HepG2 (cell line): ENCODE measurements at regions not wholly inside any gene's neighbourhood (a gene's known extent, or its start where the extent isn't known, plus 50 kb on each side); places are given as distances from the start of the nearest gene placed in this dataset.

Experiments
- ATAC-seq: fragments of 200-7000 bp; cut with Tn5 transposase; 3 replicates; pipeline ENCODE4 v1.9.1; 2020; ENCODE audit warnings: mild to moderate bottlenecking, moderate library complexity
- BruUV-seq: library from RNA; stranded (reverse); fragments of 400-500 nt; replicated peaks from 2 replicates; lab custom pipeline; 2021; lab: Mats Ljungman, UMichigan
- CTCF ChIA-PET: fragments of 300-600 bp; formaldehyde crosslinking; extraction: SDS; loops from one replicate; lab custom pipeline; 2021; ENCODE audit warnings: low total read pairs, inconsistent platforms, low intra/inter-chr PET ratio; lab: Yijun Ruan, JAX
- POLR2A ChIA-PET: fragments of 350-600 bp; sonication (Branson Sonifier 250); formaldehyde crosslinking; loops from one replicate; lab custom pipeline; 2020; ENCODE audit warnings: antibody characterized with exemption, inconsistent platforms; lab: Yijun Ruan, JAX
- DNase-seq: peaks from one replicate; pipeline ENCODE4 v3.0.0-alpha.2; 2015; ENCODE audit warnings: low spot score
- FAIRE-seq: peaks from 3 replicates; lab custom pipeline; 2011; peaks lifted over from hg19 to GRCh38; lab: Jason Lieb, UNC
- H2AFZ ChIP-seq: one replicate; pipeline ENCODE4 v1.6.1; 2011; ENCODE audit warnings: low read length, inconsistent platforms
- H3K27ac ChIP-seq: fragments of 300-600 bp; 3 replicates; pipeline ENCODE4 v1.8.0; 2011; ENCODE audit warnings: mixed run types, mild to moderate bottlenecking, mixed read lengths, low read length, inconsistent platforms; ENCODE audit not compliant: insufficient read depth; ENCODE audit errors: extremely low read length
- H3K27me3 ChIP-seq, 2 experiments: fragments of 200-600 bp in 1 of 2; 2 replicates in 1 of 2; 3 replicates in 1 of 2; pipeline versions ENCODE4 v1.6.0 to v1.8.0; 2011; ENCODE audit warnings: low read length in 2 of 2, mild to moderate bottlenecking in 2 of 2, moderate library complexity in 2 of 2, inconsistent platforms in 1 of 2; ENCODE audit not compliant: insufficient read depth in 2 of 2, control insufficient read depth in 1 of 2
- H3K36me3 ChIP-seq, 2 experiments: fragments of 200-600 bp in 1 of 2; replicated peaks in 1 of 2; 2 replicates in 1 of 2; 3 replicates in 1 of 2; pipeline versions ENCODE4 v1.5.1 to v1.8.0; 2011; ENCODE audit warnings: low read length in 2 of 2, inconsistent platforms in 1 of 2; ENCODE audit not compliant: insufficient read depth in 2 of 2, control insufficient read depth in 1 of 2
- H3K4me1 ChIP-seq: 2 replicates; pipeline ENCODE4 v1.5.1; 2012; ENCODE audit warnings: low read length, inconsistent platforms; ENCODE audit not compliant: insufficient read depth
- H3K4me2 ChIP-seq: 2 replicates; pipeline ENCODE4 v1.6.0; 2011; ENCODE audit warnings: low read depth, low read length, inconsistent platforms
- H3K4me3 ChIP-seq, 3 experiments: fragments of 200-600 bp in 1 of 3; sonication (generic), shearing (Covaris generic) in 1 of 3; replicated peaks in 1 of 3; 2 replicates each; pipeline ENCODE4 v1.5.1; 2011 to 2016; ENCODE audit warnings: low read length in 3 of 3, inconsistent platforms in 2 of 3, low read depth in 2 of 3, mild to moderate bottlenecking in 2 of 3, control low read depth in 1 of 3, mixed read lengths in 1 of 3; ENCODE audit not compliant: insufficient read depth in 1 of 3
- H3K79me2 ChIP-seq: one replicate; pipeline ENCODE4 v1.6.1; 2011; ENCODE audit warnings: low read length, inconsistent platforms; ENCODE audit not compliant: insufficient read depth
- H3K9ac ChIP-seq: 2 replicates; pipeline ENCODE4 v1.6.0; 2011; ENCODE audit warnings: mild to moderate bottlenecking, low read depth, low read length, inconsistent platforms; ENCODE audit not compliant: insufficient read depth
- H3K9me3 ChIP-seq: 2 replicates; pipeline ENCODE4 v1.5.1; 2012; ENCODE audit warnings: mild to moderate bottlenecking, low read length
- H4K20me1 ChIP-seq: 2 replicates; pipeline ENCODE4 v1.6.0; 2011; ENCODE audit warnings: inconsistent platforms, mild to moderate bottlenecking, low read length, moderate library complexity; ENCODE audit not compliant: insufficient read depth
- ARID2 ChIP-seq: sonication (generic); formaldehyde crosslinking; IDR thresholded peaks from 2 replicates; pipeline ENCODE4 v1.8.1; 2022; ENCODE audit warnings: mild to moderate bottlenecking, missing genetic modification reagents, borderline replicate concordance
- BHLHE40 ChIP-seq: IDR thresholded peaks from 2 replicates; pipeline ENCODE4 v1.6.1; 2011; ENCODE audit warnings: low read length, improper control_type of control experiment
- DNMT1 ChIP-seq: sonication (generic); formaldehyde crosslinking; IDR thresholded peaks from 2 replicates; pipeline ENCODE4 v1.5.1; 2020; ENCODE audit warnings: mild to moderate bottlenecking, missing genetic modification reagents
- JUND ChIP-seq: sonication (generic); formaldehyde crosslinking; IDR thresholded peaks from 2 replicates; pipeline ENCODE4 v1.8.0; 2022; ENCODE audit warnings: mild to moderate bottlenecking, missing genetic modification reagents
- KLF15 ChIP-seq: sonication (generic); formaldehyde crosslinking; IDR thresholded peaks from 2 replicates; pipeline ENCODE4 v1.8.1; 2023; ENCODE audit warnings: borderline replicate concordance, mild to moderate bottlenecking, inconsistent platforms, missing genetic modification reagents, mixed read lengths
- REXO4 ChIP-seq: sonication (generic); formaldehyde crosslinking; IDR thresholded peaks from 2 replicates; pipeline ENCODE4 v1.8.0; 2022; ENCODE audit warnings: missing genetic modification reagents, mild to moderate bottlenecking, borderline replicate concordance
- ZNF891 ChIP-seq: sonication (generic); formaldehyde crosslinking; IDR thresholded peaks from 2 replicates; pipeline ENCODE4 v1.5.0; 2020; ENCODE audit warnings: mild to moderate bottlenecking, missing genetic modification reagents
- WGBS: methylation state at CpG from one replicate; pipeline ENCODE4 v1.1.6; 2017; ENCODE audit warnings: low lambda C conversion rate; 5-methylcytosine and 5-hydroxymethylcytosine counted together
- in situ Hi-C: cut with HindIII; loops from 2 replicates; pipeline ENCODE4 v1.10.0; 2017; ENCODE audit warnings: low pct_unique_long_range_greater_than_20kb; ENCODE audit not compliant: extremely low pct_ligation_motif_present
- intact Hi-C: fragments of 100-400 bp; cut with micrococcal nuclease; formaldehyde crosslinking; loops from one replicate; pipeline ENCODE4 v1.10.0; 2022; ENCODE audit not compliant: unreplicated experiment

DNA sequence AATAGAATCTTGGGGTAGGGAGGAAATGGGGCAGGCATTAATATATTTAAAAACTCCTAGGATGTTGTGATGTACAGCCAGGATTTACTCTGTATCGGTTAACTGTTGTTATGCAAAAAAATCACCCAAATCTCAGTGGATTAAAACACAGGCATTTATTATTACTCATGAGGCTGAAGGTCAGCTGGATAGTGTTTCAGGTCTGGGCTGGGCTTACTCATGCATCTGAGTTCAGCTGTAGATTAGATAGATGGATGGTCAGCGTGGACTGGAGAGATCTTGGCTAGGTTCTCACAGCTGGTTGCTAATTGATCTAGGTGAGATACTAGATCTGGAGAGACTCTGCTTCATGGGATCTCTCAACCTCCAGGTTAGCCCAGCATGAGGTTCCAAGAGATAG lies 131.4 kb downstream of the BTBD3 start (continued):
- no peak for TF ChIP-seq KLF15
- no peak for TF ChIP-seq JUND (CRISPR knock-in tag)

DNA sequence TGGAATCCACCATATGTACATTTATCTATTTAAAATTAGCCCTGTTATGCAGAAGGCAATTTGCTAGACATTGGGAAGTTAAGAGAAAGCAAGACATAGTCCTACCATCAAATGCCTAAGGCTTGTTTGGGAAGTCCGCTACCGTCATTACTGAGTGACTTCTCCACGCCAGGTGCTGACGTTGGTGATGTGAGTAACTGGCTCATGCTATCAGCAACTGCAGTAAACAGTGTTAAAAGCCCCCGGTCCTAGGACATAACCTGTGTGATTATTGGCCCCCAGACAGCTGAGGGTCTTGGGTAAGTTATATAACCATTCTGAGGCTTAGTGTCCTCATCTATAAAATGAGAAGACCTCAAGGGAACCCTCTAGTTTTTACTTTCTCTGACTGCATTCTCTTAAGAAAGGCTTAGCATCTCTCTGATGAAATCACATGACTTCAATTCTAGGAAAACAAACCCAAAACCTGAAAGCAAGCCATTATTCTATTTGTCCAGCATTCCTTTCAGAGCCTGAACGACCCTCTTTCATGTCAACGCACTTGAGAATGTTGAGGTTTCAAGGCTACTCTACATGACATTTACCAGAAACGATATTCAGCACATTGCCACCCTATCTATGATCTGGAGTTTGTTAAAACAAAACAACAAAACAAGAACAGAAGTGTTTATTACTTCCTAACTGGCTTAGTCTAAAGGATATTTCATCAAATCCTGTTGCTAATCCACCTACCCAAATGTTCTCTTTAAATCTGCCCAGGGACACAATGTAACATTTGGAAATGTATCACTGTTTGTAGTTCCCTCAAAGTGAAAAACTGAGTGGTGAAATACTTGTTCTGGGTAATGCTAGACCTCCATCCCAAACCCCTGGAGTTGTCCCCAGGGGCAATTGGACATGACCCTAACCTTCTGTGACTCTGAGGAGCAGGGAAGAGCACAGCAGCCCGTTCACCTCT lies 133.8 kb downstream of the BTBD3 start:
- no peak for ATAC-seq
- no peak for TF ChIP-seq BHLHE40
- no peak for TF ChIP-seq REXO4 (CRISPR knock-in tag)
- no peak for TF ChIP-seq DNMT1 (CRISPR knock-in tag)
- TF ChIP-seq, all 625 proteins: peak for 0
- Histone ChIP-seq H3K36me3 (no peaks in the 10 kb centered on the region), H3K9me3 (no peaks in the 10 kb centered on the region), H2AFZ (no peak overlapping the region), H3K79me2 (no peaks in the 10 kb centered on the region), H3K27ac (no peak overlapping the region), H3K4me1 (no peaks in the 10 kb centered on the region), H4K20me1 (no peaks in the 10 kb centered on the region), H3K27me3 (no peaks in the 10 kb centered on the region), H3K4me3 (no peak overlapping the region), H3K4me2 (no peak overlapping the region), H3K9ac (no peak overlapping the region)
- in situ Hi-C loops (no loop called here), intact Hi-C loops (no loop called here)
- DNase-seq = no peak
- CTCF ChIA-PET = no interaction called here
- 31% methylated on average over 9 of the region's 9 CpGs for WGBS
- POLR2A ChIA-PET = no interaction called here
- no peak for FAIRE-seq
- no TSS peak for BruUV-seq

DNA sequence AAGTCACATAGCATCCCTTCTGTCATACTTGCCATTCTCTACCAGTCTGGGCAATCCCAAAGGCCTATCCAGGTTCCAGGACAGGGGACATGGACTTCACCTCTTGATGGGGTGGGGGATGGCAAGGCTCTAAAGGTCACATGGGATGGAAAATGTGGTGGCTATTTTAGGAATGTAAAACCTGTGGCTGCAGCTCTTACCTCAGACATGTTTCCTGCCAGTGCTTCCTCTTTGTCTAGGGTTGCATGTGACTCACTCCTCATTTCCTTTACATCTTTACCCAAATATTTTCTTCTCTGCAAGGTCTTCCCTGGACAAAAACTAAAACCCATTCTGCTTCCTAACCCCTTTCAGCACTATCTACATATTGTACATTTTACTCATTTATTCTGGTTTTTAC lies 135.7 kb downstream of the BTBD3 start:
- DNase-seq (peak; percentile 23), FAIRE-seq (no peak), ATAC-seq (no peak)
- H3K4me2 ChIP-seq = no peak overlapping the region
- ChIA-PET CTCF (no interaction called here), POLR2A (no interaction called here)
- no peaks in the 10 kb centered on the region for H3K36me3 ChIP-seq
- in situ Hi-C loops (no loop called here), intact Hi-C loops (no loop called here)
- H3K27me3 ChIP-seq = no peaks in the 10 kb centered on the region
- H3K79me2 ChIP-seq = no peaks in the 10 kb centered on the region
- H3K4me3 ChIP-seq = no peak overlapping the region
- no TSS peak for BruUV-seq
- H2AFZ ChIP-seq = no peak overlapping the region
- no peak overlapping the region for H3K27ac ChIP-seq
- no peaks in the 10 kb centered on the region for H4K20me1 ChIP-seq
- no peaks in the 10 kb centered on the region for H3K4me1 ChIP-seq
- H3K9ac ChIP-seq = no peak overlapping the region
- no peak for TF ChIP-seq ZNF891 (CRISPR knock-in tag)
- no peak for TF ChIP-seq ARID2 (CRISPR knock-in tag)
- H3K9me3 ChIP-seq = no peaks in the 10 kb centered on the region
